Tibial nerve (tissue), 3 donors: ENCODE measurements at regions not wholly inside any gene's neighbourhood (a gene's known extent, or its start where the extent isn't known, plus 50 kb on each side); places are given as distances from the start of the nearest gene placed in this dataset.

Experiments used
- CTCF ChIP-seq, 5 experiments: fragments of 200-600 bp in 3 of 5; fragments of 450-650 bp in 2 of 5; sonication (generic) in 3 of 5; IDR thresholded peaks; one replicate each; pipeline ENCODE4 v1.5.1; 2016 to 2019; ENCODE audit warnings: antibody characterized with exemption in 5 of 5, mild to moderate bottlenecking in 3 of 5, moderate library complexity in 2 of 5
- POLR2A ChIP-seq, 2 donors: fragments of 450-650 bp; IDR thresholded peaks; one replicate each; pipeline ENCODE4 v1.6.1; 2017; ENCODE audit warnings: antibody characterized with exemption in 2 of 2, mild to moderate bottlenecking in 2 of 2, moderate library complexity in 2 of 2

- TF ChIP-seq POLR2A (IDR thresholded peaks at IDR 0.05) (no peak), CTCF (IDR thresholded peaks at IDR 0.05) (no peak)
Measured at GRCh38 chr1:104100115-104100514, 350.4 kb downstream of the AMY1C start.
